HG02759 (cell line): ENCODE measurements at regions not wholly inside any gene's neighbourhood (a gene's known extent, or its start where the extent isn't known, plus 50 kb on each side); places are given as distances from the start of the nearest gene placed in this dataset.
"Not testable (repeated sequence)": the region's sequence is repeated elsewhere in the genome, so short reads cannot be mapped to it uniquely, and the experiment has no call there.

Experiments
- ATAC-seq: cut with Tn5 transposase; IDR thresholded peaks from one replicate; pipeline ENCODE4 v1.9.1; 2021; ENCODE audit warnings: mild to moderate bottlenecking, moderate library complexity; ENCODE audit not compliant: unreplicated experiment

- no peak for ATAC-seq
Observed at GRCh38 chr6:156421933-156422332, 355.2 kb upstream of the ARID1B start.

GRCh38 chr6:156421301-156421700 is 355.9 kb upstream of the ARID1B start:
- ATAC-seq: not testable (repeated sequence)

- ATAC-seq: no peak
Observed at GRCh38 chr6:156420172-156420993, 356.8 kb upstream of the ARID1B start.

GRCh38 chr6:156419594-156419993 is 357.6 kb upstream of the ARID1B start:
- no peak for ATAC-seq

GRCh38 chr6:156418253-156418652 is 358.9 kb upstream of the ARID1B start:
- no peak for ATAC-seq

GRCh38 chr6:156416391-156416790 is 360.8 kb upstream of the ARID1B start:
- no peak for ATAC-seq

GRCh38 chr6:156413154-156413553 is 364.0 kb upstream of the ARID1B start:
- no peak for ATAC-seq

GRCh38 chr6:156410649-156411048 is 366.5 kb upstream of the ARID1B start:
- ATAC-seq: no peak

- ATAC-seq: no peak
Observed at GRCh38 chr6:156408655-156409054, 368.5 kb upstream of the ARID1B start.

GRCh38 chr6:156407334-156407733 is 369.8 kb upstream of the ARID1B start:
- no peak for ATAC-seq

- ATAC-seq: no peak
Observed at GRCh38 chr6:156406688-156407087, 370.5 kb upstream of the ARID1B start.

- no peak for ATAC-seq
Observed at GRCh38 chr6:156406099-156406498, 371.1 kb upstream of the ARID1B start.

- ATAC-seq: no peak
Observed at GRCh38 chr6:156402628-156403027, 374.6 kb upstream of the ARID1B start.

GRCh38 chr6:156402227-156402626 is 375.0 kb upstream of the ARID1B start:
- ATAC-seq: no peak

GRCh38 chr6:156400487-156400886 is 376.7 kb upstream of the ARID1B start:
- no peak for ATAC-seq

- no peak for ATAC-seq
Observed at GRCh38 chr6:156398966-156399365, 378.2 kb upstream of the ARID1B start.

- no peak for ATAC-seq
Observed at GRCh38 chr6:156398371-156398770, 378.8 kb upstream of the ARID1B start.

- no peak for ATAC-seq
Observed at GRCh38 chr6:156396791-156397418, 380.3 kb upstream of the ARID1B start.

- peak; percentile 65 for ATAC-seq
Observed at GRCh38 chr6:156396068-156396771, 381.0 kb upstream of the ARID1B start.

- peak; percentile 58 for ATAC-seq
Observed at GRCh38 chr6:156395276-156395675, 381.9 kb upstream of the ARID1B start.

- ATAC-seq: no peak
Observed at GRCh38 chr6:156392648-156393047, 384.5 kb upstream of the ARID1B start.

GRCh38 chr6:156391977-156392376 is 385.2 kb upstream of the ARID1B start:
- ATAC-seq: no peak
